GM12874 (cell line): ENCODE measurements at regions not wholly inside any gene's neighbourhood (a gene's known extent, or its start where the extent isn't known, plus 50 kb on each side); places are given as distances from the start of the nearest gene placed in this dataset.

ENCODE experiments used
- CTCF ChIP-seq: IDR thresholded peaks from 2 replicates; pipeline ENCODE4 v1.5.1; 2011; ENCODE audit warnings: low read depth, mild to moderate bottlenecking, control low read depth, low read length, moderate library complexity; ENCODE audit not compliant: insufficient read depth

- no peak for TF ChIP-seq CTCF
Measured at GRCh38 chr11:92308366-92308765, 83.7 kb downstream of the FAT3 start.

- TF ChIP-seq CTCF, result no peak
Measured at GRCh38 chr11:92311616-92312449, 87.2 kb downstream of the FAT3 start.

GRCh38 chr11:92313784-92314183 lies 89.2 kb downstream of the FAT3 start:
- TF ChIP-seq CTCF, result no peak

GRCh38 chr11:92314499-92314898 lies 89.9 kb downstream of the FAT3 start:
- no peak for TF ChIP-seq CTCF

- TF ChIP-seq CTCF, result no peak
Measured at GRCh38 chr11:92316106-92316809, 91.6 kb downstream of the FAT3 start.

- TF ChIP-seq CTCF, result no peak
Measured at GRCh38 chr11:92317222-92317621, 92.6 kb downstream of the FAT3 start.

- no peak for TF ChIP-seq CTCF
Measured at GRCh38 chr11:92317721-92318120, 93.1 kb downstream of the FAT3 start.
